ENCODE measurements at regions not wholly inside any gene's neighbourhood (a gene's known extent, or its start where the extent isn't known, plus 50 kb on each side); places are given as distances from the start of the nearest gene placed in this dataset.

DNA sequence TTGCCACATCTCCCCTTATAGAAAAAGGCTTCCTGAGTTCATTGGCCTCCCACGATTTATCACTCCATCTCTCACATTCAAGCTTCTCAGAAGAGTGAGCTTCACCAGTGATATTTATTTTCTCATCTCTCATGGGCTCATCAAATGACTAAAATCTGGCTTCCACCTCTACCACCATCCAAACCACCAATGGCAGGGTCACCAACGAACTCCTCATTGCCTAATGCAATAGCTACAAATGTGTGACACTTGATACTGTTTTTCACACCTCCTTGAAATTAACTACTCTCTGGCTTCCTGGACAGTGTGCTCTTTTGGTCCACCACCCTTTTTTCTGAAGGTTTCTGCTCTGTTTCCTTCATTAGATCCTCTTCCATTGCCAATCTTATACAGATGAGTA, 129.0 kb downstream of the SH2D1A start:
- TF ChIP-seq, protein P1, sequence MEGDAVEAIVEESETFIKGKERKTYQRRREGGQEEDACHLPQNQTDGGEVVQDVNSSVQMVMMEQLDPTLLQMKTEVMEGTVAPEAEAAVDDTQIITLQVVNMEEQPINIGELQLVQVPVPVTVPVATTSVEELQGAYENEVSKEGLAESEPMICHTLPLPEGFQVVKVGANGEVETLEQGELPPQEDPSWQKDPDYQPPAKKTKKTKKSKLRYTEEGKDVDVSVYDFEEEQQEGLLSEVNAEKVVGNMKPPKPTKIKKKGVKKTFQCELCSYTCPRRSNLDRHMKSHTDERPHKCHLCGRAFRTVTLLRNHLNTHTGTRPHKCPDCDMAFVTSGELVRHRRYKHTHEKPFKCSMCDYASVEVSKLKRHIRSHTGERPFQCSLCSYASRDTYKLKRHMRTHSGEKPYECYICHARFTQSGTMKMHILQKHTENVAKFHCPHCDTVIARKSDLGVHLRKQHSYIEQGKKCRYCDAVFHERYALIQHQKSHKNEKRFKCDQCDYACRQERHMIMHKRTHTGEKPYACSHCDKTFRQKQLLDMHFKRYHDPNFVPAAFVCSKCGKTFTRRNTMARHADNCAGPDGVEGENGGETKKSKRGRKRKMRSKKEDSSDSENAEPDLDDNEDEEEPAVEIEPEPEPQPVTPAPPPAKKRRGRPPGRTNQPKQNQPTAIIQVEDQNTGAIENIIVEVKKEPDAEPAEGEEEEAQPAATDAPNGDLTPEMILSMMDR (IDR thresholded peaks at IDR 0.05) = no peak
- no peak for TF ChIP-seq POLR2A (IDR thresholded peaks at IDR 0.05)
